HG02970 (cell line): ENCODE measurements at regions not wholly inside any gene's neighbourhood (a gene's known extent, or its start where the extent isn't known, plus 50 kb on each side); places are given as distances from the start of the nearest gene placed in this dataset.
"Not testable (repeated sequence)": the region's sequence is repeated elsewhere in the genome, so short reads cannot be mapped to it uniquely, and the experiment has no call there.

Experiments
- ATAC-seq: cut with Tn5 transposase; IDR thresholded peaks from one replicate; pipeline ENCODE4 v1.9.1; 2021; ENCODE audit warnings: mild to moderate bottlenecking, moderate library complexity, moderate number of reproducible peaks; ENCODE audit not compliant: unreplicated experiment, low FRiP score

GRCh38 chr3:86797946-86798345 lies 193.0 kb downstream of the VGLL3 start:
- ATAC-seq, result no peak

GRCh38 chr3:86794361-86795065 lies 196.4 kb downstream of the VGLL3 start:
- no peak for ATAC-seq

- ATAC-seq, result no peak
These were observed 197.2 kb downstream of the VGLL3 start for GRCh38 chr3:86793786-86794185.

- ATAC-seq, result no peak
These were observed 198.6 kb downstream of the VGLL3 start for GRCh38 chr3:86792316-86792715.

- no peak for ATAC-seq
These were observed 199.9 kb downstream of the VGLL3 start for GRCh38 chr3:86790884-86791549.

GRCh38 chr3:86788371-86788770 lies 202.6 kb downstream of the VGLL3 start:
- ATAC-seq, result no peak

GRCh38 chr3:86787091-86787490 lies 203.9 kb downstream of the VGLL3 start:
- ATAC-seq, result no peak

- no peak for ATAC-seq
These were observed 205.6 kb downstream of the VGLL3 start for GRCh38 chr3:86785386-86785785.

GRCh38 chr3:86782866-86783265 lies 208.1 kb downstream of the VGLL3 start:
- ATAC-seq, result no peak

- no peak for ATAC-seq
These were observed 208.7 kb downstream of the VGLL3 start for GRCh38 chr3:86782286-86782685.

GRCh38 chr3:86774082-86774691 lies 216.8 kb downstream of the VGLL3 start:
- ATAC-seq, result no peak

GRCh38 chr3:86772699-86773098 lies 218.2 kb downstream of the VGLL3 start:
- no peak for ATAC-seq

- ATAC-seq, result no peak
These were observed 219.0 kb downstream of the VGLL3 start for GRCh38 chr3:86771741-86772512.

- ATAC-seq, result no peak
These were observed 224.6 kb downstream of the VGLL3 start for GRCh38 chr3:86766331-86766730.

- ATAC-seq, result not testable (repeated sequence)
These were observed 233.4 kb downstream of the VGLL3 start for GRCh38 chr3:86757322-86758179.

- no peak for ATAC-seq
These were observed 242.9 kb downstream of the VGLL3 start for GRCh38 chr3:86748015-86748414.

- no peak for ATAC-seq
These were observed 246.9 kb downstream of the VGLL3 start for GRCh38 chr3:86744051-86744450.

GRCh38 chr3:86743233-86743632 lies 247.7 kb downstream of the VGLL3 start:
- ATAC-seq, result no peak

GRCh38 chr3:86740751-86741150 lies 250.2 kb downstream of the VGLL3 start:
- ATAC-seq, result no peak

GRCh38 chr3:86739244-86739643 lies 251.7 kb downstream of the VGLL3 start:
- no peak for ATAC-seq
